ENCODE measurements at regions not wholly inside any gene's neighbourhood (a gene's known extent, or its start where the extent isn't known, plus 50 kb on each side); places are given as distances from the start of the nearest gene placed in this dataset.

DNA sequence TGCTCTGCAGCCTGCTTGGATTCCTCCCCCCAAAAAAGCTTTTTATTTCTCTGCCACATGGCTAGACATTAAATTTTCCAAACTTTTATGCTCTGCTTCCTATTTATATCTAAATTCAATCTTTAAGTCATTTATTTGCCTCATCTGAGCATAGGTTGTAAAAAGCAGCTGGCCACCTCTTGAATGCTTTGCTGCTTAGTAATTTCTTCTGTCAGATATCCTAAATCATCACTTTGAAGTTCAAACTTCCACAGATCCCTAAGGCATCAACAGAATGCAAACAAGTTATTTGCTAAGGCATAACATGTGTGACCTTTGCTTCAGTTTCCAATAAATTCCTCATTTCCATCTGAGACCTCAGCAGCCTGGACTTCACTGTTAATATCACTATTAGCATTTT lies 209.6 kb downstream of the FSCB start:
- no peak for DNase-seq (ENCODE audit: low spot score)

DNA sequence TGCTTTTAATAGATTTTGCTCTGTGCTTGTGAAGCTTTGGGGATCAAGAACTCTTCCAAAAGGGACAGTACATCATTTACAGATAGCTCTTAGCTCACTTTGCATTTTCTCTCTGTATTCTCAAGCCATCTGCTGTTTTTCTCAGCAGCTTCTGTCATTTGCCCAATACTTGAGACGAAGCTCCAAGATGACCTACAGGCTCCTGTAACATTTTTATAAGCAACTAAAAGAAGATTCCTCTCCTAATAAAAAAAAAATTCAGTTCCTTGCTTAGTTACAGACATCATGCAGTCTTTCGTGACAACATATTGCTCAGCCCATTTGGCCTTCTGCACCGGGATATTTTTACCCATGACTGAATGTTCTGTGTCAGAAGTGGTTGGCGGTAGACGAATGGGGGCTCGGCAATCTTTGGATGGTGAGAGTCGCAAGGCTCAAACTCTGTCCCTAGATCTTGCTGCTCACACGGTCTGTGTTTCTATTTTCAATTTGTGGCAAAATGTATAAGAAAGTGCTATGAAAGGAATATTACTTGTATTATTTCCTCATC lies 215.6 kb downstream of the FSCB start:
- DNase-seq (ENCODE audit: low spot score) = no peak

DNA sequence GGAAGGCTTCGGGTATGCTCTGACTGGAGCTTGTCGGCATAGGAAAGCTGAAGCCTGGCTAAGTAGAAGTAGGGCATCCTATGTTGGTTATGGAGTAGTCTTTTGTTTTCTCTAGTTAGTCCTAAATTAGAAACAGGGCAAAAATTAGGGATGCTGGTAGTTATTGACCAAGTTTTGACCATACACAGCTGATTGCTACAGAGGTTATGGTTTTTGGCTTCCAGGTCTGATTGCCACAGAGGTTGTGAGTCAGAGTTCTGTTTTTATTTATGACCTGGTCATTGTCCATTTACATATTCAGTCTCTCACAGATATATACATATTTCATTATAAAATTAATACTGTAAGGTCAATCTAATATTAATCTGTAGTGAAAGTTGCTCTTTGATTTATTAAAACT lies 219.2 kb downstream of the FSCB start:
- no peak for DNase-seq (ENCODE audit: low spot score)

DNA sequence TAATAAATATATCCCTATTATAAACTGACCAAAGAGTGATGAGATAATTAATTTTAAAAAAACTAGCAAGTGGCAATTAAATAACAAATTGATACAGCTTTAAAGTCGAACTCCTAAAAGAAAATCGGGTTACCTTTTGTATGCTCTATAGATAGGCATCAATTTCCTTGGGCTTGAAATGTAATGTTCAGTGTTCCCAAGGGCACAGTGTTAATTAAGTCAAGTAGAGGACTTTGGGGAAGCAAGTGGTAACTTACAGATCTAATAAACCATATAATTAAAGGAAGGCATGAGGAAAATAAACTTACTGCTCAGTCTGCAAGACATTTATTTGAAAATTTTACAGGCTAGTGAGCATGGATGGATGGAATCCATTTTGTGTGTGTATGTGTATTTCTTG lies 220.9 kb downstream of the FSCB start:
- DNase-seq (ENCODE audit: low spot score) = no peak

DNA sequence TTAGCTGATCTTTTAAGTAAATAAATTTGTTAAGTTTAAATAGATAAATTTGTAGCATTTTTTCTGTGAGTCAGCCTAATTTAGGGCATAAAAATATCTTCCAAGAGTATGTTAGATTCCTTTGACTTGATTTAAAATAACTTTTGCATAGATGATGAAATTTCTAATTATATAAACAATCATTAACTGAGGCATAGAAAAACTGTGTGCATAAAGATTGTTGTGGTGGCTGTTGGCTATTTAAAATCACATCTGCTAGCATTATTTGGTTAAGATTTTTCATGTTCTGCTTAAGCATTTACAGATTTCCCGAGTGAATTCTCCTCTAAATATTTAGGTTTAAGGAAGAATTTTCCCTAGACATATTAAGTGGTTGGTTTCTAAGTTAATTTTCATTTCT lies 223.2 kb downstream of the FSCB start:
- no peak for DNase-seq (ENCODE audit: low spot score)

DNA sequence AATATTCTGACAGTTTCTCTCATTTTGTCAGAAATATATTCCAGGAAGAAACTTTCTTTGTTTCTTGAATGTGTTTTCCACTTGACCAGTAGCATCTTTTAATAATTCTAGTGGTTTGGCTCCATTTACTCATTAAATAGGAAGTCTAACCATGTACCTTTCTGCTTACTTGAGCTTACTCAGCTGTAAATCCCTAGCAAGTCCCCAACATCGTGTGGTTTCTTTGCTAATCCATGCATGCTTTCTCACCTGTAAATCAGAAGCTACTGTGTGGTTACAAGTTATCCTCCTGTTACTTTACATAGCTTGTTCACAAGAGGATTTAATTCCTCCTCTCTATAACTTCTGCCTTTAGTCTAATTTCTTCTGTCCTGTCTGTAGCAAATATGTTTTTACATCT lies 227.7 kb downstream of the FSCB start:
- DNase-seq (ENCODE audit: low spot score) = no peak

DNA sequence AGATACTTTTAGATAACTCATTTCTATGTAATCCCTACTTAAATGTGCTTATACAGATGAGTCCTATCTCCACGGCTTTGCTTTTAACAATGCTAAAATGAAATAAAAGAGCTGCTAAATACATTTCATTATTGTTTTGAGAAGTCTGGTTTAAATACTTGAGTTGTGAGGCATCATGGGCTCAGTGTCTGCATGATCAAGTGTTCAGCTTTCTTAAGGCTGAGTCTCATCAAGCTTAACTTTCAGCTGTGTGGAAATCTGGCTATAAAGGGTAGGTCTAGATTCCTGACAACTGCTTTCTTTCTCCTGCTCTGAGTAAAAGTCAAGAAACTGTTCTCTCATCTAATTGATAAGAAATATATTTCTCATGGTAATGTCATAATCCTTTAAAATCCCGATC lies 235.4 kb downstream of the FSCB start:
- no peak for DNase-seq (ENCODE audit: low spot score)

DNA sequence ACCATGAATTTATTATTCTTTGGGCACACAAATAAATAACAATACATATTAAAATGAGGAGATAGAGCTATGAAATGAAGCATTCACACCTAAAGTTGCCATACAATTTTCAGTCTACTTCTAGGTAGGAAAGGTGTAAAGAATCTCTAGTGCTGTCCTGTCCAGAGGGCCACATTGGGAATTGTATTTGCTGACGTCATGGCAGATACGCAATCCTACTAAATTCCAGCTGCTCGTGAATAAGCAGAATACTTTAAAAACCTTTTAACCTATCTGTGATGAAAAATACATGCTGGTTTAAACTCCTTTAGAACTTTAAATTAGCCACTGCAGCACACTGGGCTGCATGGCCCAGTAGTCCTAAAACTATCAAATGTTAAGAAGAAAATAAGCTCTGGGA lies 236.1 kb downstream of the FSCB start:
- no peak for DNase-seq (ENCODE audit: low spot score)

DNA sequence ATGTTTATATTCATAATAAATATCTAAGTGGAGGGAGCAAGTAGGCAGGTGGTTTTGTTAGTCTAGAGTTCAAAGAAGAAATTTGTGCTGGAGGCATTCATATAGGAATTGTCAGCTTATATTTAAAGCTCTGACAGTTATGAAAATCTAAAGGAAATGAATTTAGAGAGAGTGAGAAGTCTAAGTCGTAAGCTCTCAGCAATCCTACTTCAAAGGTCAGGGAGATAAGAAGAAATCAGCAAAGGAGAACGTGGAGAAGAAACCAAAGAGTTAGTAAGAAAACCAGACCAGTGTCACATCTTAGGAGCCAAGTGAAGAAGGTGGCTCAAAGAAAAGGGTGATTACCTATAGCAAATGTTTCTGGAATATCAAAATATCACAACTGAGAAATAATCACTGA lies 241.8 kb downstream of the FSCB start:
- DNase-seq (ENCODE audit: low spot score) = no peak

DNA sequence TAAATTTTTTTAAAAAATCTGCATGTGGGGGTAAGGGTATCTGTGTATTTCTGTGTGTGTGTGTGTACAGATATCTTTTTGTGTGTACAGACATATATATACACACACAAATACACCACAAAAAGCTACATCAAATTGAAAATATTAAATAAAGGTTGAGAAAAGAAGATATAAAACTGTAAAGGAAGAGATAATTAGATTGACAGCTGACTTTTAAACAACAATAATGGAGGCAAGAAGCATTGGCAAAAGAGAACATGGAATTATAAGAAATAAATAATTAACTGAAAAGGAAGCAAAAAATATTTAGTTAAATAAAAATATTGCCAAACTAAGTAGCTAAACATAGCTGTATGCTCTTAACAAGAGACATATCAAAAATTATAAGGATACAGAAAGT lies 291.4 kb downstream of the FSCB start:
- DNase-seq (ENCODE audit: low spot score) = no peak

DNA sequence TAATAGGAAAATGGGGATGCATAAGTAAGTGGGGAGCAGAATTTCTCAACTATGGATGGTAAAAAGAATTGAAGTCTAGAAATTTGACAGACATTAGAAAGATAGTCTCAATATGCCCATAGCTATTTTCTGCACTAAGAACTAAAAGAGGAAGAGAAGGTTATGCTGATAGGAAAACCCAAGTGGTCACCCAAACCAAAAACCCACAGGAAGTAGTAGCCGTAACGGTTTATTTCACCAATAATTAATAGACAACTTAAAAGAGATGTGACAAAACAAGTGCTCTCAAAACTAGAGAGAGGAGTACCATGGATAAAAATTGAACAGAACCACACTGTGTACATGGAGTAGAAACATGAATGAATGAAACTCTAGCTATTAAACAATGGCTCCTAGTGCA lies 295.4 kb downstream of the FSCB start:
- no peak for DNase-seq (ENCODE audit: low spot score)

DNA sequence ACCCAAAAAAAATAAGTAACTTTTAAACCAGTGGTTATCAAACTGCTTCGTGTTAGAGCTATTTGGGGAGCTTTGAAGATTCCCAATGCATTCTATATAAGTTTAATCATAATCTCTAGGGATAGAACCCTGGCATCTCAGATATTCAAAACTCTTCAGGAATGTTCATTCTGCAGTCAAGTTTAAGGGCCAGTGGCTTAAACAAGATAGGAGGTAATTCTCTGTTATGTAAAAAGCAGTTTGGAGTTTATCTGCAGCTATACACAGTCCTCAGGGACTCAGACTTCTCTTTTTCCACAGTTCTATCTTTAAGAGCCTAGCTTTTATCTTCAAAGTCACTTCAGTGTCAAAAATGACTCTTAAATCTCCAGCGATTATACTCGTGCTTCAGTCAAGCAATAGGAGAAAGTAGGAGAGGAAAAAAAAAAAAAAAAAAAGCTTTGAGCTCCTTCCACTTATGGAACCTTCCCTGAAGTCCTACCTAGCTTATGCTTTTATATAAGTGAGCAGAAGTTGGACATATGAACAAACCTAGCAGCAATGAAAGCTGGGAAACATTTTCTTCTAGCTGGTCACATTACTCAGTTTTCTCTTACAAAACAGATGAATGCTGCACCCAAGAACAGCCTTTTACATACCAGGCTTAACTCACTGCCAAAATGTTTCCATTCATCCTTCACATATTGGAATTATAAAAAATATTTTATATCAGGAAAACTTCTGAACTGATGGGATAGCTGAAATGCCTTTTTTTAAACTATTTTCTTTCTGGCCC lies 302.8 kb downstream of the FSCB start:
- no peak for DNase-seq (ENCODE audit: low spot score)

DNA sequence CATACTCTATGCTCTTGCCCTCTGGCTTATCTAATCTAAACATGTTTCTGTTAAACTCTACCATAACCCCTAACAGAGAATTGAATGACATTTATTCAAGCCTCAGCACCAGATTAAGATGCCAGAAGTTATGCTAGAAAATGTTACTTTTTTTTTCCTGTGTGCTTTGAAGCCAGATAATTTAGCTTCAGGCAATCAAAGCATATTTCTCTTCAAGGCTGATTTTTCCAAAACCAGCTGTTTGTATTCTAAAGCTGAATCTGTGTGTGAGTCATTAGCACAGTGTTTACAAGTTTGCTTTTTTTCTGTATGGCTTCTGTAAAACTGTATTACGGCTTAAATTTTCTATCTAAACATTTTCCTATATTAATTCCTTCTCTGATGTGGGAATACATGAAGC lies 326.1 kb downstream of the FSCB start:
- no peak for DNase-seq (ENCODE audit: low spot score)

DNA sequence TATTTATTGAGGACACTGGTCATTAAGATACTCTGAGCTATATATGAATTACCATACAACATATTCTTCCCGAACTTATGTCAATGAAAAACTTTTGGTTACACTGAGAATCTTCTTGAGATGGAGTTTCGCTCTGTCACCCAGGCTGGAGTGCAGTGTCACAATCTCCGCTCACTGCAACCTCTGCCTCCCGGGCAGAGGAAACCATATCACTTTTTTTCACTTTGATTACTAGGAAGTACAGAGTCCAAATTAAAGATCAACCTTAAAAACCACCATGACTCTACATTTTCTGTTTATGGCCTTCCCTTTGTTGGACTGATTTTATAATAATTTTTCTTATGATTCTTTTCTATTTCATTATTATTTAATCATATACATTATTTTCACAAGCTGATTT lies 336.5 kb downstream of the FSCB start:
- no peak for DNase-seq (ENCODE audit: low spot score)

DNA sequence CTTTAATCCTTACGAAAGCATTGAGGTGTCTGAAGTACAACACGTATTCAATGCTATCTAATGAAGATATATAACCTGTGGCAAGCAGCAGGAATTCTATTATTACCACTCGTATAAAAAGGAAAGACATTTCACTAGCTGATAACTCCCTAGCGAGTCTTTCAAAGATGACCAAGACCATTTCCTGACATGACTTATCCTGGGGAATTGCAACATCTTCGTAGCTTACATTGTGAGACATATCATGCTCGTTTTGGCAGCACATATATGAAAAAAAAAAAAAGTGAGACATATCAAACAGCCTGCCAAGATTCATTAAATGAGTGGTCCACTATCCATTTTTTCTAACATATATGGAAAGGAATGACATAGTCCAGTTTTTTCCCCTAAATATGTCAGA lies 337.0 kb downstream of the FSCB start:
- no peak for DNase-seq (ENCODE audit: low spot score)

DNA sequence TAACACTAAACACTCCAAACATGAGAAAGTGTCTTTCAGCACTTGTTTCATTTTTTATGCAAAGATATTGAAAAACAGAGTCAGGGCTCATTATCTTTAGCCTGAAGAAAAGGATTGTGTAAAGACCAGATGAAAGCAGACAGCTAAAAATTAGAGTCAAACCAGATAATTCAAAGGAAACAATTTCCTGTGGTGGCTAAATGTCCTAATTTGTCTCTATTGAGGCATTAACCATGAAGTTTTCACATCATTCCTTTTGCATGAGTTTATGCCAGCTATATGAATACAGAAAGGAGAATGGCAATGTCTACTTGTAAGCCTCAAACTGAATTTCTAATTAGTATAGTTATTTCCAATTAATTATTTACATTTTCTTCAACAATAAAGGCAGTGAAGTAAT lies 338.5 kb downstream of the FSCB start:
- no peak for DNase-seq (ENCODE audit: low spot score)

DNA sequence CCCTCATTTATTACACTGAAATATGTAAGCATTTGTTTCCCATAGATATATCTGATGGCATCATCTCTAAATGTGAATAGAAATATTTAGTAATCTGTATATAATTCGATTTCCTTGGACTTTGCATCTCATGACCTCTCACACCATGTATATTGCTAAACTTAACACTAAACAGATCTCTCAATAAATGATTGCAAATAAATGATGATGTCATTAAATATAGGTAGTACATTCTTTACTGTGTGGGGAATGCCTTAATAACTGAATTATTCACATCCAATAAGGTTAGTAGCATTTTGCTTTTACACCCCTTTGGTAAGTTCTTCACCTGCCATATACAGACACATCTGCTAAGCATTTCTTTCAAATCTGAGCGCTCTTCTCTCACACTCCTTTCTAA lies 340.5 kb downstream of the FSCB start:
- DNase-seq (ENCODE audit: low spot score) = no peak

DNA sequence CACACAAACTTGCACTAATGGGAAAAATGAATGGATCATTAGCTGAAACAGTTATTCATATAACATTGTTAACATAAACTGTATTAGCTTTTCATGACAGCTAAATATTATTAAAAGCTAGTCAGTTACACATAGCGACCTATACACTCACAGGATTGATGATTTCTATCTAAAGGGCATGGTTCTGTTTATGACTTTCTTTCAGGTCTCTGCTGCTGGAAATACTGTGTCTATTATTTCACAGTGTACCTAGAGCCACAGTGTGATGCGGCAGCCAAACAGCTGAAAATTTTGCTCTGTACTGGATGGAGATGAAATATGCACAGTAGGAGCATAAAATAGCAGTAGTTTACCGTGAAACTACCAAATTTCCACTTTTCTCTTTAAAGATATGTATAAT lies 341.1 kb downstream of the FSCB start:
- no peak for DNase-seq (ENCODE audit: low spot score)

DNA sequence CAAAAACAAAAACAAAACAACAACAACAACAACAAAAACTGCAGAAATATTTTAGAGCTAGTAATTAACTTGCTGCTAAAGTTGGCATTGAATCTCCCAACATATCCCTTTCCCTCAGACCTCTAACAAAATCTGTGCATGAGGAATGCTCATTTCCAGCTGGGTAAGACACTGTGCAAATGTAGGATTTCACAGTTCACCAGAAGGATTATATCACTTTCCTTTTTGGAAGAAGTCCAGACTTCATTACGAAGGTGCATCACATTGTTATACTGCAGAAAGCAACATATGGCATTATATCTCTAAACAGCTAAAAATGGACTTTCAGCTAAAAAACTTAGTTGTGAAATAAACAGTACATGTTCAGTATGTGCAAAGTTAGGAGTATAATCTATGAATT lies 341.8 kb downstream of the FSCB start:
- no peak for DNase-seq (ENCODE audit: low spot score)

DNA sequence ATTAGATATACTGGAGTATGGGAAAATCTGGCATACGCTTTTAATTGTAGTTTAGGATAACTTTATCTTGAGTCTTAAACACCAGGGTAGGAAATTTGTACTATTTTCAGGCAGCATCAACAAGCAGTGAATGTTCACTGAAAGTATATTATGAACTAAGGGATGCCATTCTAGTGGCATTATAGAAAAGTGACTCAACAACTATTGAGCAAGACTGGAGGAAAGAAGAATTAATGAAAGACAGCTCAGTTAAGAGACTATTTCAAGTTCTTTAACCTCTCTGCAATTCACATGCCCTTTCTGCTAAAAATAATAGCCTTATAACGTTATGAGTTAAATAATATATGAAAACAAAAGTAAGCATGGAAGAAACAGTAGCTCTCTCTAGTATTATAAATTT lies 343.1 kb downstream of the FSCB start:
- DNase-seq (ENCODE audit: low spot score) = no peak

DNA sequence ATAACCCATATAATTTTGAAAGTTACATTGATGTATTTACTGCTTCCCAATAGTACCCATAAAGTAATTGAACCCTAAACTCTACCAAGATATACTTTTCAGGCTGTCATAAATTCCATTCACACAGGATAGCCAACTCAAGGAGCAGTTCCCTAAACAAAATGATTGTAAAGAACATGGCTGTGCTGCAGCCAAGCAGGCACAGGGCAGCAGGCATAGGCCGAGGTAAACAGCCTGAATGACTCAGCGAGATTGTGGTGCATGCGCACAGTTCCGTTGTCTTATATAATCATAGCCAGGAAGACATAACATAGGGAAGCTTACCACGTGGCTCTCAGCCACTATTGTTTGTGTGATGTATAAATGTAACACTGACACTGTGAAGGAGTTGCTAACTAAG lies 344.9 kb downstream of the FSCB start:
- no peak for DNase-seq (ENCODE audit: low spot score)

DNA sequence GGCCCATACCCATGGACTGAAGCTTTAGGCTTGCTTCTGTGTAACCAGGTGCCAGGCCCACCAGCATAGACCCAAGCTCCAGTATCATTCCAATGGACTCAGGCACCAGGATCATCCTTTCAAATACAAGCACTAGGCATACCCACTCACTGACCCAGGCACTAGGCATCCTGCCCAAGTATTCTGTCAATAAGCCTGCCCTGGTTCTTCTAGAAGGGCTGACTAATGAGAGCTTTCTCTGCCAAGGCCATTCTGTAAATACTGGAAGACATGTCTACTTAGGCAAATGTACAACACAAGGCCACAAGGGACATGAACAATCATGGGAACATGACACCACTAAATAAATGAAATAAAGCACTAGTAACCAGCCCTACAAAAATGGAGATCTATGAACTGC lies 352.2 kb downstream of the FSCB start:
- no peak for DNase-seq (ENCODE audit: low spot score)

DNA sequence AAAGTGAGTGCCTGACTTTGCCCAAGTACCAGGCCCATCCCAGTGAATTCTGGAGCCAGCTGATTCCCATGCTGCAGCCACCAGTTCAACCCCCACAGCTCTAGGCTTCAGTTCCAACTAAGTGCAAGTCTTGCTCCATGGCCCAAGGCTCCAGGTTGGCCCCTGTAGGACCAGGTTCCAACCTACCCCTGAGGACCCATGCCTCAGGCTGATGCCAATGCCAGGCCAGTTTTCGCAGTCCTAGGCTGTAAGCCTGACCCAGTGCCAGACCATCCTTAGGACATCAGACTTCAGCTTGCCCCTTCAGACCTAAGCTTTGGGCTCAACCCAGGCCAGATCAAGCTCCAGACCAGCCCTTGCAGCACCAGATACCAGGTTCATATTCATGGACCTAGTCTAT lies 352.6 kb downstream of the FSCB start:
- no peak for DNase-seq (ENCODE audit: low spot score)

DNA sequence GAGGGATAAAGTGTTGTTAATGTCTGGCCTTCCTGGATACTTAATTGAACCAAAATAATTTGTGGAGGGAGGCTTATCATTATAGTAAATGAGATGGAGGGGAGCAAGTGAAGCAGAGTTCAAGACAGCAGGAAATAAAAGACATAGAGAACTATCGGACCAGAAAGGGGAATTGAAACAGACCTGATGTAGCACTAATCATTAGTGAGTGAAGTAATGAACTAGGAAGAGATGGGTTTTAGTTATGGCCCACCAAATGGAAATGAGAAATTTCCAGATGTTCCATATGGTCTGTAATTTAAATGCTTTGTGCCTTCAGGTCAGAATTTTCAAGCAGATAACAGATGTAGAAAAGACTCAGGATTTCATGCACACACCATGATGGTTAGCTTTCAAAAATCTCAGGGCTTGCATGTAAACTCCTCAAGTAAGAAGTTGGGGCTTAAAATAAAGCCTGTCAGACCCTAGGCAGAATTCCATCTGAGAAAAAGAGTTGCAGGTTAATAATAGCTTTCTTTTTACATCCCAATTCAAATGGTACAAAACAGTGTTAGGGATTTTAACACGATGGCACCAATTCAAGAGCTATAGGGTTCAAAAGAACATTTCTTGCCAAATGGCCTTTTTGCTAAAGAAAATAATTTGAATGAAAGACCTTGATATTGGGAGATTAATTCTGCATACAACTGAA lies 355.8 kb downstream of the FSCB start:
- no peak for DNase-seq (ENCODE audit: low spot score)
